ENCODE measurements at regions not wholly inside any gene's neighbourhood (a gene's known extent, or its start where the extent isn't known, plus 50 kb on each side); places are given as distances from the start of the nearest gene placed in this dataset.

DNA sequence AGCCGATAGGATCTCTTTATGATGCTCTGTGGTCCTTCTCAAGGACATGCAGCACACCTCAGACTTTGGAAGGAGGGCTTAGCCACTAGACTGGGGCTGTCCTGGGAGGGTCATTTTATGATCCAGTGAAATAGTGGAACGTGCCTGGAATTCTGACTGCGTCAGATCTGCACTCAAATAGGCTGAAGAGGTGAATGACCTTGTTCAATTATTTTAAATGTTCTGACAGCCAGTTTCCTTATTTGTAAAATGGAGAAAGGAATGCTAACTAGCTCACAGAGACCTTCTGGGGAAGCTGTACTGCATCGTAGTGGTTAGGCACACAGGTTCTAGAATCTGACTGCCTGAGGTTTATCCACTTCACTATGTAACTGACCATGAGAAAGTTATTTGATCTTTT, 587.5 kb downstream of the MAFB start (continued):
- TF ChIP-seq, protein P1, sequence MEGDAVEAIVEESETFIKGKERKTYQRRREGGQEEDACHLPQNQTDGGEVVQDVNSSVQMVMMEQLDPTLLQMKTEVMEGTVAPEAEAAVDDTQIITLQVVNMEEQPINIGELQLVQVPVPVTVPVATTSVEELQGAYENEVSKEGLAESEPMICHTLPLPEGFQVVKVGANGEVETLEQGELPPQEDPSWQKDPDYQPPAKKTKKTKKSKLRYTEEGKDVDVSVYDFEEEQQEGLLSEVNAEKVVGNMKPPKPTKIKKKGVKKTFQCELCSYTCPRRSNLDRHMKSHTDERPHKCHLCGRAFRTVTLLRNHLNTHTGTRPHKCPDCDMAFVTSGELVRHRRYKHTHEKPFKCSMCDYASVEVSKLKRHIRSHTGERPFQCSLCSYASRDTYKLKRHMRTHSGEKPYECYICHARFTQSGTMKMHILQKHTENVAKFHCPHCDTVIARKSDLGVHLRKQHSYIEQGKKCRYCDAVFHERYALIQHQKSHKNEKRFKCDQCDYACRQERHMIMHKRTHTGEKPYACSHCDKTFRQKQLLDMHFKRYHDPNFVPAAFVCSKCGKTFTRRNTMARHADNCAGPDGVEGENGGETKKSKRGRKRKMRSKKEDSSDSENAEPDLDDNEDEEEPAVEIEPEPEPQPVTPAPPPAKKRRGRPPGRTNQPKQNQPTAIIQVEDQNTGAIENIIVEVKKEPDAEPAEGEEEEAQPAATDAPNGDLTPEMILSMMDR (conservative IDR thresholded peaks at IDR 0.05; ENCODE audit: low read depth in 2 of 2) = no peak
- TF ChIP-seq EZH2phosphoT487 (IDR thresholded peaks at IDR 0.05; ENCODE audit: unreplicated experiment) = no peak
- no peak for TF ChIP-seq JUNB (IDR thresholded peaks at IDR 0.05; ENCODE audit: unreplicated experiment)
- TF ChIP-seq ZNF114 (CRISPR knock-in tag; IDR thresholded peaks at IDR 0.05) = no peak
- no peak for TF ChIP-seq EZH2 (IDR thresholded peaks at IDR 0.05; ENCODE audit: low read depth, unreplicated experiment)

DNA sequence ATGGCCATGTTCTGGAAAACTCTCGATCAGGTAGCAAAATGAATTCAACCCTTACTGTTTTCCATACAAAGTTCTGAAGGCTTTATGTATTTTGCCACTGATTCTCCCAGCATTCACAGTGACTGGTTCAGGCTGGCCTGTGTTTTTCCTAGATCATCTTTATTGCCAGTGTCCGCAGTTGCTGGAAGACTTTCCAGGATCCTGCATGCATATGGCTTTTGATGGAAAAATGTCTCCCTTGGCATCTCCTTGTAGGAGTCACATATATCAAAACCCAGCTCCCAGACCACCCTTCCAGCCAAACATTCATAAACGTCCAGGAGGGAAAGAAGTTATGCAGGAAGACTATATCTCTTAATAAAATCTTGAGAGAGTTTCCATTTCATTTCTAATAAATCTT, 588.8 kb downstream of the MAFB start:
- Histone ChIP-seq H3K36me3 (ENCODE audit: insufficient read depth) (no peaks in the 10 kb centered on the region), H3K27me3 (ENCODE audit: insufficient read depth) (no peaks in the 10 kb centered on the region), H4K20me1 (replicated peaks; ENCODE audit: insufficient read depth) (no peaks in the 10 kb centered on the region), H3K4me2 (no peak overlapping the region), H2AFZ (no peak overlapping the region), H3K27ac (ENCODE audit: low read depth) (no peak overlapping the region), H3K4me1 (ENCODE audit: insufficient read depth) (0 out of 2 replicates have a peak, but pooled peaks cover 2% of the 10 kb centered on the region), H3F3A (replicated peaks; ENCODE audit: low read depth) (no peaks in the 10 kb centered on the region), H3K4me3 (no peak overlapping the region), H3K79me2 (replicated peaks; ENCODE audit: insufficient read depth) (no peaks in the 10 kb centered on the region), H3K9me2 (ENCODE audit: insufficient read depth) (0 out of 2 replicates have a peak, but pooled peaks cover 4% of the 10 kb centered on the region)
- no peaks in the 10 kb centered on the region for H3K9me3 Mint-ChIP-seq
- no peak overlapping the region for H3K27ac Mint-ChIP-seq
- H3K36me3 Mint-ChIP-seq (ENCODE audit: low read depth) = no peaks in the 10 kb centered on the region
- peaks cover 2% of the 10 kb centered on the region for H3K27me3 Mint-ChIP-seq (ENCODE audit: insufficient read depth, low read depth, poor library complexity)
- peaks cover 6% of the 10 kb centered on the region for H3K4me1 Mint-ChIP-seq
- ATAC-seq (no peak), DNase-seq (ENCODE audit: low spot score) (no peak)
- no peak overlapping the region for H3K4me3 Mint-ChIP-seq
- TF ChIP-seq STAT1 (IDR thresholded peaks at IDR 0.05; ENCODE audit: unreplicated experiment) (no peak), ZNF114 (CRISPR knock-in tag; IDR thresholded peaks at IDR 0.05) (no peak), CREB1 (CRISPR knock-in tag; IDR thresholded peaks at IDR 0.05; ENCODE audit: low read depth) (no peak), ZNF331 (CRISPR knock-in tag; IDR thresholded peaks at IDR 0.05; ENCODE audit: low read depth) (no peak), JUNB (IDR thresholded peaks at IDR 0.05; ENCODE audit: unreplicated experiment) (no peak), NANOG (IDR thresholded peaks at IDR 0.05; ENCODE audit: borderline replicate concordance) (no peak), EZH2phosphoT487 (IDR thresholded peaks at IDR 0.05; ENCODE audit: unreplicated experiment) (no peak)
- TF ChIP-seq, protein P2, sequence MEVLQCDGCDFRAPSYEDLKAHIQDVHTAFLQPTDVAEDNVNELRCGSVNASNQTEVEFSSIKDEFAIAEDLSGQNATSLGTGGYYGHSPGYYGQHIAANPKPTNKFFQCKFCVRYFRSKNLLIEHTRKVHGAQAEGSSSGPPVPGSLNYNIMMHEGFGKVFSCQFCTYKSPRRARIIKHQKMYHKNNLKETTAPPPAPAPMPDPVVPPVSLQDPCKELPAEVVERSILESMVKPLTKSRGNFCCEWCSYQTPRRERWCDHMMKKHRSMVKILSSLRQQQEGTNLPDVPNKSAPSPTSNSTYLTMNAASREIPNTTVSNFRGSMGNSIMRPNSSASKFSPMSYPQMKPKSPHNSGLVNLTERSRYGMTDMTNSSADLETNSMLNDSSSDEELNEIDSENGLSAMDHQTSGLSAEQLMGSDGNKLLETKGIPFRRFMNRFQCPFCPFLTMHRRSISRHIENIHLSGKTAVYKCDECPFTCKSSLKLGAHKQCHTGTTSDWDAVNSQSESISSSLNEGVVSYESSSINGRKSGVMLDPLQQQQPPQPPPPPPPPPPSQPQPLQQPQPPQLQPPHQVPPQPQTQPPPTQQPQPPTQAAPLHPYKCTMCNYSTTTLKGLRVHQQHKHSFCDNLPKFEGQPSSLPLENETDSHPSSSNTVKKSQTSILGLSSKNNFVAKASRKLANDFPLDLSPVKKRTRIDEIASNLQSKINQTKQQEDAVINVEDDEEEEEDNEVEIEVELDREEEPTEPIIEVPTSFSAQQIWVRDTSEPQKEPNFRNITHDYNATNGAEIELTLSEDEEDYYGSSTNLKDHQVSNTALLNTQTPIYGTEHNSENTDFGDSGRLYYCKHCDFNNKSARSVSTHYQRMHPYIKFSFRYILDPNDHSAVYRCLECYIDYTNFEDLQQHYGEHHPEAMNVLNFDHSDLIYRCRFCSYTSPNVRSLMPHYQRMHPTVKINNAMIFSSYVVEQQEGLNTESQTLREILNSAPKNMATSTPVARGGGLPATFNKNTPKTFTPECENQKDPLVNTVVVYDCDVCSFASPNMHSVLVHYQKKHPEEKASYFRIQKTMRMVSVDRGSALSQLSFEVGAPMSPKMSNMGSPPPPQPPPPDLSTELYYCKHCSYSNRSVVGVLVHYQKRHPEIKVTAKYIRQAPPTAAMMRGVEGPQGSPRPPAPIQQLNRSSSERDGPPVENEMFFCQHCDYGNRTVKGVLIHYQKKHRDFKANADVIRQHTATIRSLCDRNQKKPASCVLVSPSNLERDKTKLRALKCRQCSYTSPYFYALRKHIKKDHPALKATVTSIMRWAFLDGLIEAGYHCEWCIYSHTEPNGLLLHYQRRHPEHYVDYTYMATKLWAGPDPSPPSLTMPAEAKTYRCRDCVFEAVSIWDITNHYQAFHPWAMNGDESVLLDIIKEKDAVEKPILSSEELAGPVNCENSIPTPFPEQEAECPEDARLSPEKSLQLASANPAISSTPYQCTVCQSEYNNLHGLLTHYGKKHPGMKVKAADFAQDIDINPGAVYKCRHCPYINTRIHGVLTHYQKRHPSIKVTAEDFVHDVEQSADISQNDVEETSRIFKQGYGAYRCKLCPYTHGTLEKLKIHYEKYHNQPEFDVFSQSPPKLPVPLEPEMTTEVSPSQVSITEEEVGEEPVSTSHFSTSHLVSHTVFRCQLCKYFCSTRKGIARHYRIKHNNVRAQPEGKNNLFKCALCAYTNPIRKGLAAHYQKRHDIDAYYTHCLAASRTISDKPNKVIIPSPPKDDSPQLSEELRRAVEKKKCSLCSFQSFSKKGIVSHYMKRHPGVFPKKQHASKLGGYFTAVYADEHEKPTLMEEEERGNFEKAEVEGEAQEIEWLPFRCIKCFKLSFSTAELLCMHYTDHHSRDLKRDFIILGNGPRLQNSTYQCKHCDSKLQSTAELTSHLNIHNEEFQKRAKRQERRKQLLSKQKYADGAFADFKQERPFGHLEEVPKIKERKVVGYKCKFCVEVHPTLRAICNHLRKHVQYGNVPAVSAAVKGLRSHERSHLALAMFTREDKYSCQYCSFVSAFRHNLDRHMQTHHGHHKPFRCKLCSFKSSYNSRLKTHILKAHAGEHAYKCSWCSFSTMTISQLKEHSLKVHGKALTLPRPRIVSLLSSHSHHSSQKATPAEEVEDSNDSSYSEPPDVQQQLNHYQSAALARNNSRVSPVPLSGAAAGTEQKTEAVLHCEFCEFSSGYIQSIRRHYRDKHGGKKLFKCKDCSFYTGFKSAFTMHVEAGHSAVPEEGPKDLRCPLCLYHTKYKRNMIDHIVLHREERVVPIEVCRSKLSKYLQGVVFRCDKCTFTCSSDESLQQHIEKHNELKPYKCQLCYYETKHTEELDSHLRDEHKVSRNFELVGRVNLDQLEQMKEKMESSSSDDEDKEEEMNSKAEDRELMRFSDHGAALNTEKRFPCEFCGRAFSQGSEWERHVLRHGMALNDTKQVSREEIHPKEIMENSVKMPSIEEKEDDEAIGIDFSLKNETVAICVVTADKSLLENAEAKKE (CRISPR knock-in tag; IDR thresholded peaks at IDR 0.05) = no peak
- TF ChIP-seq, protein P3, sequence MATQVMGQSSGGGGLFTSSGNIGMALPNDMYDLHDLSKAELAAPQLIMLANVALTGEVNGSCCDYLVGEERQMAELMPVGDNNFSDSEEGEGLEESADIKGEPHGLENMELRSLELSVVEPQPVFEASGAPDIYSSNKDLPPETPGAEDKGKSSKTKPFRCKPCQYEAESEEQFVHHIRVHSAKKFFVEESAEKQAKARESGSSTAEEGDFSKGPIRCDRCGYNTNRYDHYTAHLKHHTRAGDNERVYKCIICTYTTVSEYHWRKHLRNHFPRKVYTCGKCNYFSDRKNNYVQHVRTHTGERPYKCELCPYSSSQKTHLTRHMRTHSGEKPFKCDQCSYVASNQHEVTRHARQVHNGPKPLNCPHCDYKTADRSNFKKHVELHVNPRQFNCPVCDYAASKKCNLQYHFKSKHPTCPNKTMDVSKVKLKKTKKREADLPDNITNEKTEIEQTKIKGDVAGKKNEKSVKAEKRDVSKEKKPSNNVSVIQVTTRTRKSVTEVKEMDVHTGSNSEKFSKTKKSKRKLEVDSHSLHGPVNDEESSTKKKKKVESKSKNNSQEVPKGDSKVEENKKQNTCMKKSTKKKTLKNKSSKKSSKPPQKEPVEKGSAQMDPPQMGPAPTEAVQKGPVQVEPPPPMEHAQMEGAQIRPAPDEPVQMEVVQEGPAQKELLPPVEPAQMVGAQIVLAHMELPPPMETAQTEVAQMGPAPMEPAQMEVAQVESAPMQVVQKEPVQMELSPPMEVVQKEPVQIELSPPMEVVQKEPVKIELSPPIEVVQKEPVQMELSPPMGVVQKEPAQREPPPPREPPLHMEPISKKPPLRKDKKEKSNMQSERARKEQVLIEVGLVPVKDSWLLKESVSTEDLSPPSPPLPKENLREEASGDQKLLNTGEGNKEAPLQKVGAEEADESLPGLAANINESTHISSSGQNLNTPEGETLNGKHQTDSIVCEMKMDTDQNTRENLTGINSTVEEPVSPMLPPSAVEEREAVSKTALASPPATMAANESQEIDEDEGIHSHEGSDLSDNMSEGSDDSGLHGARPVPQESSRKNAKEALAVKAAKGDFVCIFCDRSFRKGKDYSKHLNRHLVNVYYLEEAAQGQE (IDR thresholded peaks at IDR 0.05; ENCODE audit: unreplicated experiment) = no peak
- TF ChIP-seq, protein P4, sequence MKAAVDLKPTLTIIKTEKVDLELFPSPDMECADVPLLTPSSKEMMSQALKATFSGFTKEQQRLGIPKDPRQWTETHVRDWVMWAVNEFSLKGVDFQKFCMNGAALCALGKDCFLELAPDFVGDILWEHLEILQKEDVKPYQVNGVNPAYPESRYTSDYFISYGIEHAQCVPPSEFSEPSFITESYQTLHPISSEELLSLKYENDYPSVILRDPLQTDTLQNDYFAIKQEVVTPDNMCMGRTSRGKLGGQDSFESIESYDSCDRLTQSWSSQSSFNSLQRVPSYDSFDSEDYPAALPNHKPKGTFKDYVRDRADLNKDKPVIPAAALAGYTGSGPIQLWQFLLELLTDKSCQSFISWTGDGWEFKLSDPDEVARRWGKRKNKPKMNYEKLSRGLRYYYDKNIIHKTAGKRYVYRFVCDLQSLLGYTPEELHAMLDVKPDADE (IDR thresholded peaks at IDR 0.05) = no peak
